Parathyroid adenoma (tissue), 2 donors: ENCODE measurements at regions not wholly inside any gene's neighbourhood (a gene's known extent, or its start where the extent isn't known, plus 50 kb on each side); places are given as distances from the start of the nearest gene placed in this dataset.

Experiments
- H2AFZ ChIP-seq: fragments of 300-600 bp; sonication (generic); one replicate; pipeline ENCODE4 v1.7.0; 2017; ENCODE audit warnings: antibody characterized with exemption, mild to moderate bottlenecking
- H3K27ac ChIP-seq: fragments of 300-600 bp; sonication (generic); one replicate; pipeline ENCODE4 v1.7.0; 2017
- H3K27me3 ChIP-seq: fragments of 300-600 bp; sonication (generic); one replicate; pipeline ENCODE4 v1.7.0; 2017; ENCODE audit warnings: low read length; ENCODE audit not compliant: control insufficient read depth, insufficient read depth
- H3K36me3 ChIP-seq: fragments of 300-600 bp; sonication (generic); one replicate; pipeline ENCODE4 v1.7.0; 2017; ENCODE audit warnings: low read length; ENCODE audit not compliant: control insufficient read depth, insufficient read depth
- H3K4me1 ChIP-seq: fragments of 300-600 bp; sonication (generic); one replicate; pipeline ENCODE4 v1.7.0; 2017; ENCODE audit warnings: control low read depth
- H3K4me2 ChIP-seq: fragments of 300-600 bp; sonication (generic); one replicate; pipeline ENCODE4 v1.7.0; 2017; ENCODE audit warnings: low read length
- H3K4me3 ChIP-seq: fragments of 300-600 bp; sonication (generic); one replicate; pipeline ENCODE4 v1.7.0; 2017; ENCODE audit warnings: low read depth, low read length
- H3K79me2 ChIP-seq: fragments of 300-600 bp; sonication (generic); one replicate; pipeline ENCODE4 v1.7.0; 2017; ENCODE audit warnings: control low read depth
- H3K9ac ChIP-seq: fragments of 300-600 bp; sonication (generic); one replicate; pipeline ENCODE4 v1.7.0; 2017; ENCODE audit warnings: mild to moderate bottlenecking
- H3K9me3 ChIP-seq: fragments of 300-600 bp; sonication (generic); one replicate; pipeline ENCODE4 v1.7.0; 2017; ENCODE audit warnings: low read length; ENCODE audit not compliant: control insufficient read depth
- CTCF ChIP-seq: fragments of 300-600 bp; sonication (generic); IDR thresholded peaks from one replicate; pipeline ENCODE4 v1.7.0; 2017; ENCODE audit warnings: antibody characterized with exemption, mild to moderate bottlenecking
- donor health status: primary hyperparathyroidism.

- Histone ChIP-seq H3K27ac (no peak overlapping the region), H3K79me2 (no peaks in the 10 kb centered on the region), H3K4me3 (no peak overlapping the region), H3K9me3 (no peaks in the 10 kb centered on the region), H3K36me3 (no peaks in the 10 kb centered on the region), H3K9ac (no peak overlapping the region), H3K27me3 (no peaks in the 10 kb centered on the region), H3K4me1 (no peaks in the 10 kb centered on the region), H3K4me2 (no peak overlapping the region), H2AFZ (no peak overlapping the region)
- no peak for TF ChIP-seq CTCF
Observed at GRCh38 chr11:32307471-32307870, 127.9 kb downstream of the WT1 start.

DNA sequence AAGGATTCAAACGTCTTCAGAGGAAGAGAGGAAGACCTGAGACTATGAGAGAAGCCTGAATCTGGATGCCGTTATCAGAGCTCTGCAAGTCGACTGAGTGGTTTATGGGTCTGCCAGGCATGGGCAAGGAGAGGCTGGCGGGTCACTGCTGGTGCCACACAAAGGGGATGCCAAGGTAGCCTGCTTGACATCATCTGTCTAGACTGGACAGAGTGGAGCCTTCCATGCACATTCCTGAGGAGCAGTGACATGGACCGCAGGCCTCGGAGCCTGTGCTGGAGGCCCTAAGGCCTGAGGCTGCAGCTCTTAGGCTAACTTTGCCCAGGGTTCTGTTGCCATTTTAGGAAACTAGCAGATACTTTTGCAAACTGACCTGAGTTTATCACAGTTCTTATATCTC is 127.4 kb downstream of the WT1 start:
- H3K4me2 ChIP-seq: no peak overlapping the region
- H3K27ac ChIP-seq: no peak overlapping the region
- no peak overlapping the region for H2AFZ ChIP-seq
- no peak for TF ChIP-seq CTCF
- H3K9me3 ChIP-seq: no peaks in the 10 kb centered on the region
- no peaks in the 10 kb centered on the region for H3K27me3 ChIP-seq
- H3K36me3 ChIP-seq: no peaks in the 10 kb centered on the region
- H3K9ac ChIP-seq: no peak overlapping the region
- H3K4me1 ChIP-seq: no peaks in the 10 kb centered on the region
- no peak overlapping the region for H3K4me3 ChIP-seq
- no peaks in the 10 kb centered on the region for H3K79me2 ChIP-seq

- H3K27ac ChIP-seq: no peak overlapping the region
Observed at GRCh38 chr11:32309530-32310213, 125.7 kb downstream of the WT1 start.

GRCh38 chr11:32310214-32310601 is 125.1 kb downstream of the WT1 start:
- no peak overlapping the region for H2AFZ ChIP-seq
- TF ChIP-seq CTCF: no peak
- H3K36me3 ChIP-seq: no peaks in the 10 kb centered on the region
- H3K27ac ChIP-seq: no peak overlapping the region
- H3K27me3 ChIP-seq: no peaks in the 10 kb centered on the region
- H3K4me3 ChIP-seq: no peak overlapping the region
- H3K4me2 ChIP-seq: no peak overlapping the region
- no peaks in the 10 kb centered on the region for H3K9me3 ChIP-seq
- H3K79me2 ChIP-seq: no peaks in the 10 kb centered on the region
- H3K9ac ChIP-seq: no peak overlapping the region
- H3K4me1 ChIP-seq: no peaks in the 10 kb centered on the region

More at GRCh38 chr11:32309530-32310213, 125.7 kb downstream of the WT1 start:
- no peak for TF ChIP-seq CTCF
- H3K27me3 ChIP-seq: no peaks in the 10 kb centered on the region
- no peak overlapping the region for H3K4me3 ChIP-seq
- H3K9me3 ChIP-seq: no peaks in the 10 kb centered on the region
- H2AFZ ChIP-seq: no peak overlapping the region
- H3K36me3 ChIP-seq: no peaks in the 10 kb centered on the region
- H3K4me1 ChIP-seq: no peaks in the 10 kb centered on the region
- no peak overlapping the region for H3K9ac ChIP-seq
- no peaks in the 10 kb centered on the region for H3K79me2 ChIP-seq
- H3K4me2 ChIP-seq: no peak overlapping the region

GRCh38 chr11:32311346-32312065 is 123.8 kb downstream of the WT1 start:
- H3K36me3 ChIP-seq: no peaks in the 10 kb centered on the region
- H3K9me3 ChIP-seq: no peaks in the 10 kb centered on the region
- H3K4me1 ChIP-seq: no peaks in the 10 kb centered on the region
- TF ChIP-seq CTCF: no peak
- H3K27ac ChIP-seq: no peak overlapping the region
- H2AFZ ChIP-seq: no peak overlapping the region
- no peak overlapping the region for H3K9ac ChIP-seq
- H3K27me3 ChIP-seq: no peaks in the 10 kb centered on the region
- H3K4me2 ChIP-seq: no peak overlapping the region
- no peaks in the 10 kb centered on the region for H3K79me2 ChIP-seq
- no peak overlapping the region for H3K4me3 ChIP-seq
